ENCODE measurements at regions not wholly inside any gene's neighbourhood (a gene's known extent, or its start where the extent isn't known, plus 50 kb on each side); places are given as distances from the start of the nearest gene placed in this dataset.

DNA sequence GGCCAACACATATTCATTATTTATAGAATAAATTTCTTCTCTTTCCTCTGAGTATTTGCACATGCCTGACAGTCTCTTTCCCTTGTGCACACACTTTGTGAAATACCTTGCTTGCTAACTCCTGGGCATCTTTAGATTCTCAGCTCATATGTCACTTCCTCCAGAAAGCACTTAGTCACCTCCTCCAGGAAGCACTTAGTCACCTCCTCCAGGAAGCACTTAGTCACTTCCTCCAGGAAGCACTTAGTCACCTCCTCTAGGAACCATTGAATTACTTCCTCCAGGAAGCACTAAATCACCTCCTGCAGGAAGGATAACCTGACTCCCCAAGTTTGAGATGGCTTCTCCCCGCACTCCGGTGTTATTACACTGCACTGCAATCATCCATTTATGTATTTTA is 462.5 kb upstream of the EEF2KMT start (continued):
- no peak for TF ChIP-seq SRF (IDR thresholded peaks at IDR 0.05; ENCODE audit: low read depth)

DNA sequence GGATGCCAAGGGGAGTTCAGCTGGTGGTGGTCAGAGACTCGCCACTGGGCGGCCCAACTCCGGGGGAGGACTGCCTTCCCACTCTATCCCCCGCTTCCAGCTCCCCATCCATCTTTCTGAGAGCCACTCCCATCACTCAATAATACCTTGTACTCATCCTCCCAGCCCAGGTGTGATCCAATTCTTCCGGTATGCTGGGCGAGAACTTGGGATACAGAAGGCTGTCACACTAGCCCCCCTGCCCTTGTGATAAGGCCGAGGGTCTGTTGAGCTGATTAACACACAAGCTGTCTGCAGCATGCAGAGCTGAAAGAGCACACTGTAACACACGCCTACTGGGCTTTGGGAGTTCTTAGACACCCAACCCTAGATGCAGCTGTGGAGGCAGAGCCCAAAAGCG is 460.4 kb upstream of the EEF2KMT start:
- ChIA-PET POLR2A (interaction anchor here (0.7 kb wide), 1 partner anchor 9 kb away, joined by 3 read pairs; no protein-coding TSS in a partner anchor), CTCF (no interaction called here), RAD21 (ENCODE audit: low non-redundant PET in 1 of 2, low total read pairs in 2 of 2, uncharacterized antibody in 2 of 2, unreplicated experiment in 2 of 2) (no interaction called here)
- TF ChIP-seq POLR2AphosphoS5 (IDR thresholded peaks at IDR 0.05; ENCODE audit: low read depth, low read length): no peak
- TF ChIP-seq POLR2A (IDR thresholded peaks at IDR 0.05; ENCODE audit: borderline replicate concordance, extremely low read depth, insufficient read depth, insufficient read length): no peak
- no peak for TF ChIP-seq EZH2 (IDR thresholded peaks at IDR 0.05)
- TF ChIP-seq EGR1 (IDR thresholded peaks at IDR 0.05; ENCODE audit: low read depth): no peak
- TF ChIP-seq, protein P1, sequence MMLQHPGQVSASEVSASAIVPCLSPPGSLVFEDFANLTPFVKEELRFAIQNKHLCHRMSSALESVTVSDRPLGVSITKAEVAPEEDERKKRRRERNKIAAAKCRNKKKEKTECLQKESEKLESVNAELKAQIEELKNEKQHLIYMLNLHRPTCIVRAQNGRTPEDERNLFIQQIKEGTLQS (IDR thresholded peaks at IDR 0.05): no peak
- TF ChIP-seq, protein P2, sequence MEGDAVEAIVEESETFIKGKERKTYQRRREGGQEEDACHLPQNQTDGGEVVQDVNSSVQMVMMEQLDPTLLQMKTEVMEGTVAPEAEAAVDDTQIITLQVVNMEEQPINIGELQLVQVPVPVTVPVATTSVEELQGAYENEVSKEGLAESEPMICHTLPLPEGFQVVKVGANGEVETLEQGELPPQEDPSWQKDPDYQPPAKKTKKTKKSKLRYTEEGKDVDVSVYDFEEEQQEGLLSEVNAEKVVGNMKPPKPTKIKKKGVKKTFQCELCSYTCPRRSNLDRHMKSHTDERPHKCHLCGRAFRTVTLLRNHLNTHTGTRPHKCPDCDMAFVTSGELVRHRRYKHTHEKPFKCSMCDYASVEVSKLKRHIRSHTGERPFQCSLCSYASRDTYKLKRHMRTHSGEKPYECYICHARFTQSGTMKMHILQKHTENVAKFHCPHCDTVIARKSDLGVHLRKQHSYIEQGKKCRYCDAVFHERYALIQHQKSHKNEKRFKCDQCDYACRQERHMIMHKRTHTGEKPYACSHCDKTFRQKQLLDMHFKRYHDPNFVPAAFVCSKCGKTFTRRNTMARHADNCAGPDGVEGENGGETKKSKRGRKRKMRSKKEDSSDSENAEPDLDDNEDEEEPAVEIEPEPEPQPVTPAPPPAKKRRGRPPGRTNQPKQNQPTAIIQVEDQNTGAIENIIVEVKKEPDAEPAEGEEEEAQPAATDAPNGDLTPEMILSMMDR (IDR thresholded peaks at IDR 0.05 in 2 of 3, conservative IDR thresholded peaks at IDR 0.05 in 1 of 3; ENCODE audit: borderline replicate concordance in 1 of 3, insufficient read depth in 1 of 3, low read depth in 2 of 3, low read length in 2 of 3): no peak
- no peak for TF ChIP-seq ELF1 (IDR thresholded peaks at IDR 0.05; ENCODE audit: borderline replicate concordance, low read depth)
- TF ChIP-seq JUND (IDR thresholded peaks at IDR 0.05): no peak
- no peak for TF ChIP-seq SP1 (IDR thresholded peaks at IDR 0.05; ENCODE audit: low read depth)
- TF ChIP-seq ZBTB33 (IDR thresholded peaks at IDR 0.05; ENCODE audit: extremely low read depth, insufficient replicate concordance, low read length): no peak
- no peak for TF ChIP-seq CEBPB (IDR thresholded peaks at IDR 0.05; ENCODE audit: low read depth)
- no peak for ATAC-seq
- Histone ChIP-seq H3K36me3 (ENCODE audit: control insufficient read depth in 1 of 2, insufficient read depth in 2 of 2, low read length in 2 of 2) (no peaks in the 10 kb centered on the region), H3K4me1 (ENCODE audit: control insufficient read depth in 1 of 2, insufficient read depth in 2 of 2, low read length in 2 of 2) (peaks cover 0 to 15% of the 10 kb centered on the region in 2 experiments; a peak in 3 of 4 replicates), H3K79me2 (ENCODE audit: insufficient read depth, low read length) (no peaks in the 10 kb centered on the region), H3K9me2 (ENCODE audit: insufficient read depth) (no peaks in the 10 kb centered on the region), H3K9me3 (ENCODE audit: control insufficient read depth in 1 of 2, insufficient read depth in 1 of 2, low read depth in 1 of 2, low read length in 2 of 2) (no peaks in the 10 kb centered on the region), H3K4me2 (ENCODE audit: low read length) (no peak overlapping the region), H4K20me1 (ENCODE audit: insufficient read depth) (no peaks in the 10 kb centered on the region), H3K4me3 (replicated peaks in 1 of 2; ENCODE audit: low read depth in 1 of 2, low read length in 2 of 2) (no peak overlapping the region), H2AFZ (ENCODE audit: low read depth, low read length, poor library complexity, severe bottlenecking) (no peak overlapping the region), H3K9ac (ENCODE audit: low read length) (no peak overlapping the region), H3K27ac (ENCODE audit: low read depth, low read length) (no peak overlapping the region), H3K27me3 (ENCODE audit: insufficient read depth, low read length) (no peaks in the 10 kb centered on the region)
- BruUV-seq (replicated peaks): no TSS peak
- DNase-seq (ENCODE audit: low read depth, low spot score): no peak
- intact Hi-C loops (cut with micrococcal nuclease): no loop called here
